GM23248 (cell line): ENCODE measurements at regions not wholly inside any gene's neighbourhood (a gene's known extent, or its start where the extent isn't known, plus 50 kb on each side); places are given as distances from the start of the nearest gene placed in this dataset.

ENCODE experiments used
- EZH2 ChIP-seq: fragments of 200-600 bp; sonication (generic); IDR thresholded peaks from 2 replicates; pipeline ENCODE4 v1.6.1; 2018; ENCODE audit warnings: antibody characterized with exemption, mild to moderate bottlenecking; ENCODE audit not compliant: insufficient read depth, poor library complexity, severe bottlenecking
- EZH2phosphoT487 ChIP-seq: fragments of 200-600 bp; sonication (generic); IDR thresholded peaks from 2 replicates; pipeline ENCODE4 v1.6.1; 2018; ENCODE audit warnings: antibody characterized with exemption, moderate library complexity, mild to moderate bottlenecking, low read depth; ENCODE audit not compliant: insufficient read depth

- TF ChIP-seq EZH2 (no peak), EZH2phosphoT487 (no peak)
Measured at GRCh38 chr3:74883222-74883621, 268.8 kb upstream of the CNTN3 start.
